ENCODE measurements at regions not wholly inside any gene's neighbourhood (a gene's known extent, or its start where the extent isn't known, plus 50 kb on each side); places are given as distances from the start of the nearest gene placed in this dataset.

DNA sequence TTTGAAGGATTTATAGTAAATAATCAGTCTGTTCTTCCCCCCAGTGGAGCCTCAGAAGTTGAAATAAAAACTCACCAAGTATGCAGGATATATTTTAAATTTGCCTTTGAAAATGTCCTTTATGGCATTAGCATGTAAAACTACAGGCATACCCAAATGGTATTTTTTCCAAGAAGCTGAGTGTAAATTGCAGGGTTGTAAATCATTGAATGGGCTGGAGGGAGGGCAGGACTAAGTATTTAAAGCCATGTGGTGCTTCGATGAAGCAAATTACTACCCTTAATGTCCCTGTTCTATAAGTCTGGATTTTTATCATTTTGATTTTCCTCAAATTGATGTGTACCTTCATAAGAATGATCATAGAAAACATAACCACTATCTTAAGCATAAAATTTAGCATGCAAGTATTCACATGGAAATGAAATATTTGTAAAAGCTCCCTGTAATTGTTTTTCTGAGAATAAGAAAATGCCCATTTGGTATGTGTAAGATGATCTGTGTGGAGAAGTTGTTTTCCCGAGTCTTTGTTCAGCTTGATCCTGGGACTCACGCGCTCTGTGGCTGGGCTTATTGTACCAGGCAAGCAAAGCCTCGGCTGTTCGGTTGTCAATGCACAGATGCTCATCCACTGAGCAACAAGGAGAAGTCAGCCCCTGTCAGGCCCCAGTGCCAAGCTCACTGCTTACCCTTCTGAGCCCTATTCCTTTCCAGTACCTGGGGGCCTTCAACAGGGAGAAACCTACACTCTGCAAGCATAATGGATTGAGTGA, 66.7 kb downstream of the CD164 start:
- TF ChIP-seq POLR2A (IDR thresholded peaks at IDR 0.05; ENCODE audit: low read length) (no peak), GATA1 (IDR thresholded peaks at IDR 0.05; ENCODE audit: low read depth, low read length) (no peak)
